HG02870 (cell line): ENCODE measurements at regions not wholly inside any gene's neighbourhood (a gene's known extent, or its start where the extent isn't known, plus 50 kb on each side); places are given as distances from the start of the nearest gene placed in this dataset.

Experiments
- ATAC-seq: cut with Tn5 transposase; IDR thresholded peaks from one replicate; pipeline ENCODE4 v1.9.1; 2021; ENCODE audit warnings: mild to moderate bottlenecking, moderate library complexity; ENCODE audit not compliant: unreplicated experiment

DNA sequence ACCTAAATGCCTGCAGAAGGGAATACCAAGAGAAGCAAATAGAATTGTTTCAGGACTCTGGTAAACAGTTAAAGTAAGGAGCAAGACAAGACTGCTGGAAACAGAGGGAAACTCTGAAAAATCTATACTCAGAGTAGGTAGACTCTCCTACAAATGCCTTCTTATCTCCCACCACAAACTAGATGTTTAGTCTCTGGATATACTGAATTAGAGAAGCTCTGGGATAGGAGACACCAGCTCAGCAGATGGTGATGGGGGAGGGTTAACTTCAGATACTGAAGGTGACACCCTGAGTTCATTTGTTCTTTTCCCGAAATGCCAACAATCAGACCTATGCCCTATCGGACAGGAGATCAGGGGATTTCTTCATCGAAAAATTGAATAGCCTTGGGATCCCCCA is 54.1 kb upstream of the CHD1 start:
- ATAC-seq, result no peak
